Inferior parietal cortex (tissue), 1 donor: ENCODE measurements at regions not wholly inside any gene's neighbourhood (a gene's known extent, or its start where the extent isn't known, plus 50 kb on each side); places are given as distances from the start of the nearest gene placed in this dataset.
"Not testable (repeated sequence)": the region's sequence is repeated elsewhere in the genome, so short reads cannot be mapped to it uniquely, and the experiment has no call there.

ENCODE experiments used
- DNase-seq: peaks from one replicate; pipeline ENCODE4 v3.0.0-alpha.2; 2016; ENCODE audit errors: extremely low spot score

- DNase-seq = no peak
Observed at GRCh38 chr13:40355126-40355724, 311.2 kb downstream of the FOXO1 start.

GRCh38 chr13:40356011-40356410, 310.4 kb downstream of the FOXO1 start:
- no peak for DNase-seq

DNA sequence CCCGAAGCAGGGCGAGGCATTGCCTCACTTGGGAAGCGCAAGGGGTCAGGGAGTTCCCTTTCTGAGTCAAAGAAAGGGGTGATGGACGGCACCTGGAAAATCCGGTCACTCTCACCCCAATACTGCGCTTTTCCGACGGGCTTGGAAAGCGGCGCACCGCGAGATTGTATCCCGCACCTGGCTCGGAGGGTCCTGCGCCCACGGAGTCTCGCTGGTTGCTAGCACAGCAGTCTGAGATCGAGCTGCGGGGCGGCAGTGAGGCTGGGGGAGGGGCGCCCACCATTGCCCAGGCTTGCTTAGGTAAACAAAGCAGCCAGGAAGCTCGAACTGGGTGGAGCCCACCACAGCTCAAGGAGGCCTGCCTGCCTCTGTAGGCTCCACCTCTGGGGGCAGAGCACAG, 310.0 kb downstream of the FOXO1 start:
- DNase-seq = not testable (repeated sequence)

DNA sequence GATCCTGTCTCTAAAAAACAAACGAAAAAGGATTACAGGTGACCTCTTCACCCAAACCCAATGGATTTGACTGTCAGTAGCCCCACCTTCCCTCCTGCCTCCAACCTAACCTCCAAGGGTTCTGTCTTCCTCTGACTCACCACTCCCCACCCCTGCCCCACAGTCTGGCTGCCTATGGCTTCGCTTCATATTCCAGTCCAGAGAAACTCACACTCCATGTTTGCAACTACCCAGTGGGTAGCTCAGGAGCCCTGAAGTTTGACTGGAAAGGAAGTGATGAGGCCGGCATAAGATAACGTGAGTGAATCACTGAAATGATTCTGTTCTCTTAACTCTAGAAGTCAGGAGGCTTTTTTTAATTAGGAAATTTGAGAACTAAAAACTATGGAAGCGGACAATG, 303.9 kb downstream of the FOXO1 start:
- no peak for DNase-seq

GRCh38 chr13:40363653-40364052, 302.8 kb downstream of the FOXO1 start:
- no peak for DNase-seq

DNA sequence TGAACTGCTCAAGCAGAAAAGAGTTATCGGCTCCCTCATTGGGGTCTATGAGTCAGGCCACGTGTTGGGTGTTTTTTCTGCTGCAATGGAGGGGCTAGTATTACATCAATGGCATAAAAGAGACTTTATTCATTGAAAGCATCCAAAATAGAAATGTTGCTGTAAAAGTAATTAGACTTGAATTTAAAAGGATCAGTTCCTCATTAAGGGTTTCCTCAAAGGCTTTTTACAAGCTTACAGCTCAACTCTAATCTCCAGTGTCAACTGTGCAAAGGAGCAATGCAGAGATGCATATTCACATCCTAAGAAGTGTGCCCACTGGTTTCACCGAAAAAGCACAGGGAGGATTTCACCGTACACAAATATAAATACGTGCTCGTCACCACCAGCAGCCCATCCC, 300.3 kb downstream of the FOXO1 start:
- no peak for DNase-seq

DNA sequence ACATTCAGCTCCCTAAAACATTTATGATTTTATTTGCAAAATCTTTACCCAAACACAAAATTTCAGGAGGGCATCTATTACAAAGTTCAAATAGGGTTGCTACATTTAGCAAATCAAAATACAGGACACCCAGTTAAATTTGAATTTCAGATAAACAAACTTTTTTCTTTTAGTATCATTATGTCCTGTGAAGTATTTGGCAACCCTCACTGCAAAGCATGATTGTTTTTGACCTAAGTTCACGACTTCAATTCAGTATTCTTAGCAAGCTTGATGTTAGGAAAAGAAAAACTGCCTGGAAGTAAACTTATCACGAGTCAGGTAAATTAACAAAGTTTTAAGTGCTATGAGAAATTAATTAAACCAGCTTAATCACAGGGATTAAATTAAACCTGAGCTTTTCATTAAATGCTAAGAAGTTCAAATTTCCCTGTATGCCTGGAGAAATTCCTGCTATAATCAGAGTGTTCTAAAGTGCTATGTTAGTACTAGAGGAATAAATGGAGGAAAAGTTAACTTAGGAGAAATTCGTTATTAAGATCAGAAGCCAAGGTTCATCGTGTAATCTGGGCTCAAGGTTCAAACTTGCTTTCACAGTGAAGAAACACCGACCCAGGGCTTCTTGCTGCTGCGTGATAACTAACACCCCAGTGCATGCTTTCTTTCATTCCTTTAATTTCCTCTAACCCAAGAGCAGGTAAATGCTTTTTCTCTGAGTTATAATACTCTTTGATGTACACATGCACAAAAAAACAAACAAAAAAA, 298.1 kb downstream of the FOXO1 start:
- DNase-seq = no peak

DNA sequence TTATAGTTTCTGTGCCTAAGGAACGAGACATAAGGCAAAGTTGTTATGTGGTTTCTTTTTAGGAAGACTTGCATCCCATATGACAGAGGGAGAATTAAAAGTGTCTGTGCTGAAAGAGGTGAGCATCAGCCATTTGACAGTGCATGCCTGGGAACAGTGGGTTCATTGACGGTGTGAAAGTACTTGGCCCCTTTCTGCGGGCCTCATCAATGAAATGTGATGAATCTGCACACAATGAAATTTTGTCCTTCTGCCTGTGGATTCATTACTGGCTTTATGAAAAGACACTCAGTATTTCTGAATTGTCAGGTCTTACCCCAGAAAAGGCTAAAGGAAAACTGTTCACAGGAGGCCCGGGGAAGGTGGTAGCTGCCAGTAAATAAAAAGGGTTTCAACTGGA, 295.8 kb downstream of the FOXO1 start:
- DNase-seq = no peak

- no peak for DNase-seq
Observed at GRCh38 chr13:40371531-40372125, 294.8 kb downstream of the FOXO1 start.

DNA sequence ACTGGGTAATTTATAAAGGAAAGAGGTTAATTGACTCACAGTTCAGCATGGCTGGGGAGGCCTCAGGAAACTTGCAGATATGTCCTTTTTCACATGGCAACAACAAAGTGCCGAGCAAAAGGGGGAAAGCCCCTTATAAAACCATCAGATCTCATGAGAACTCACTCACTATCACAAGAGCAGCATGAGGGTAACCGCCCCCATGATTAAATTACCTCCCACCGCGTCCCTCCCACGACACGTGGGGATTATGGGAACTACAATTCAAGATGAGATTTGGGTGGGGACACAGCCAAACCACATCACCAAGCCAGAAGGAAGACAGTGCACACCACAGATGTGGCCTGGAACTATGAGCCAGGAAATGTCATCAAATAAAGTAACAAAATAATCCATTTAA, 292.8 kb downstream of the FOXO1 start:
- DNase-seq = not testable (repeated sequence)

DNA sequence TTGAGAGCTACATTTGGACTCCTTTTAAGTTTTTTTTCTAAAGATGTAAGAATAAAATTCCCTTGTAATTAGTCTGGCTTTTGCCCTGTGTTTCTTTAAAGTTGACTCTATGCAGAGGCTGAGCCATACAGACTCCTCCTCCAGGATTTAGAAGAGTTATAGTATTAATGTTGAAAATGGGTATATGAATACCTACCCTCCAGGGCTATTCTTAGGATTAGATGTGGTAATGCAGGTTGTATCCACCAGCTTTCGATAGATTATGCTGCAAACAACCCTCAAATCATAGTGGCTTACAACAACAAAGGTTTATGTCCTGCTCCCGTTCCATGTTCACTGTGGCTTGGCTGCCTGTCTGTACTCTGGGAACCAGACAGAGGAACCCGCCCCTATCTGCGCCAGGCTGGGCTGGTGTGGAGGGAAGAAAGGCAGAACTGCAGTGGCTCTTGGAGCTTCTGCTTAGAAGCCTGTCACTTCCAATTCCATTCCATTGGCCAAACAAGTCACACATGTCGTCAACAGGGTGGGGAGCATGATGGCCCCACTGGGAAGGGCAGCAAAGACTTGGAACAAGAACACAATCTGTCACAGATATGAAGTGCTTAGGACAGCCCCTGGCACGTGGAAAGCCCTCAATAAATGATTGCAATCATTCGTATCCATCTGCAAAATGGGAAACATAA, 290.8 kb downstream of the FOXO1 start:
- no peak for DNase-seq

DNA sequence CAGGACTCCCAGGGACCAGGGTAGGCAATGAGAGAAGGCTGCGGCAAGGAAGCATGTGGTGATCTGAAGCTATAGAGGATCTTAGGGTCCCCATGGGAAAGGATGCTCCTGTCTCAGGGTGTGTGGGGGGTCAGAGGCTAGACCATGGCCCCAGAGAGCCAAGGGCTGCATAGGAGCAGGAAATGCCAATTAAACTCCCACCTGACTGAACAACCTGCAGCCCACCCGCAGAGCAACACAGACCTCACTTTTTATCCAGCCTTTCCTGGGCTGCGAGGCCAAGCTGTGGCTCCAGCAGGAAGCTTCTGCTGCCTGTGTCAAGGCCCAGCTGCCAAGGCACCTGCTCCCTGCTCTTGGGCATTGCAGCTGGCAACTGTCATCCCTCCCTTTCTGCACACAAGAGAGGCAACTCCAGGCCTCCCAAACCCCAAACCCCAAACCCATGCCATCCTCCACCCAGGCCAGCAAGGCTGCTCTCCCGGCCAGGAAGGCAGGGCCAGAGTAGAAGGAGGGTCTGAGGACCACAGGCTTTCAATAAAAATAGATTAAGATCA, 290.1 kb downstream of the FOXO1 start:
- DNase-seq = no peak

- DNase-seq = no peak
Observed at GRCh38 chr13:40376867-40377535, 289.4 kb downstream of the FOXO1 start.

DNA sequence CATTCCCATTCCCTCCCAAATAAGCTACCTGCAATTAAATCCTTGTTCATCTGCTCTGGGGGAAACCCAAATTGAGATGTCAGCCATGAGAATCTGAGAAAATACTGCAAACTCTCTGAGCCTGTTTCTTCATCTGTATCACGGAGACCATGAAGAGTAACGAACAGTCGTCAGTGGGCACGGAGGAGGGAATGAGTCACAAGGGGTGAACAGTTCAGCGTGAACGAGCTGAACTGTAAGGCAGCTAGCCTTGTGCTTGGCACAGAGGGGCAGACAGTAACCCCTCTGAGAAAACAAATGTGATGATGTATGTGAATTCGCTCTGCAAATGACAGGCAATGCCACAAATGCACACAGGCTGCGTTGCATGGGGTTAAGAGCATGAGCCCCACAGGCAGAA, 288.7 kb downstream of the FOXO1 start:
- no peak for DNase-seq

GRCh38 chr13:40379196-40379595, 287.2 kb downstream of the FOXO1 start:
- no peak for DNase-seq

GRCh38 chr13:40379794-40380578, 286.5 kb downstream of the FOXO1 start:
- no peak for DNase-seq

- no peak for DNase-seq
Observed at GRCh38 chr13:40381935-40382764, 284.3 kb downstream of the FOXO1 start.

DNA sequence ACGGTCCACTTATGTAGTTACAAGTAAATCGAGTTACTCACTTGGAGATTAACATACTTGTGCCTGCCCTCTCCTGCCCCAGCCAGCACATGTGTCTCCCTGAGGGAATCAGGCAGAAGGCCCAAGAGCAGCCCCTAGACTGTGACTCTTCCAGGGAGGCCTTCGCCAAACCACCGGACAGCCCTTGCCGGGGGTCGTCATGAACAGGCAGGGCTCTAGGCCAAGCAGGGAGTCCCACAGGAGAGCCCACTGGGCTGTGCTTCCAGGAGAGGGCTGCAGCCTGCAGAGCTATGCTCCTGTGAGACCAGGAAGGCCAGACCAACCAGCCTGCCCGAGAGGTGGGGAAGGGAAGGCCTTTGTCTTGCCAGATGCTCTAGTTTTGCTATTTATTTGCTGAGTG, 283.3 kb downstream of the FOXO1 start:
- DNase-seq = no peak

DNA sequence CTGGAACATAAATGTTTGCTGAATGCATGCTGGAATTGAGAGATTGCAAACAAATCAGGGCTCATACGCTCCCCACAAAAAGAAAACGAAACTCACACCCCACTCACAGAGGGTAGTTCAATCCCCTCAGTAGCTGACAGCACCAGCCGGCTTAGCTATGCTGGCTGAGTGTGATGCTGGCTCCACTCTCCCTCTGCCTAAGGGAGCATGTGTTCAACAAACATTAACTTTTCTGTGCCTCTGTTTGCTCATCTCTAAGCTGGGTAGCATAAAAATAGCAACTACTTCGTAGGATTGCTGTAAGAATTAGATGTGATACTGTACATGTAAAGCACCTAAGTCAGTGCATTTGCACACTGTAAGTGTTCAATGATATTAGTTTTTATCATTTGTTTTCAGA, 282.6 kb downstream of the FOXO1 start:
- DNase-seq = no peak
